ENCODE measurements at regions not wholly inside any gene's neighbourhood (a gene's known extent, or its start where the extent isn't known, plus 50 kb on each side); places are given as distances from the start of the nearest gene placed in this dataset.

DNA sequence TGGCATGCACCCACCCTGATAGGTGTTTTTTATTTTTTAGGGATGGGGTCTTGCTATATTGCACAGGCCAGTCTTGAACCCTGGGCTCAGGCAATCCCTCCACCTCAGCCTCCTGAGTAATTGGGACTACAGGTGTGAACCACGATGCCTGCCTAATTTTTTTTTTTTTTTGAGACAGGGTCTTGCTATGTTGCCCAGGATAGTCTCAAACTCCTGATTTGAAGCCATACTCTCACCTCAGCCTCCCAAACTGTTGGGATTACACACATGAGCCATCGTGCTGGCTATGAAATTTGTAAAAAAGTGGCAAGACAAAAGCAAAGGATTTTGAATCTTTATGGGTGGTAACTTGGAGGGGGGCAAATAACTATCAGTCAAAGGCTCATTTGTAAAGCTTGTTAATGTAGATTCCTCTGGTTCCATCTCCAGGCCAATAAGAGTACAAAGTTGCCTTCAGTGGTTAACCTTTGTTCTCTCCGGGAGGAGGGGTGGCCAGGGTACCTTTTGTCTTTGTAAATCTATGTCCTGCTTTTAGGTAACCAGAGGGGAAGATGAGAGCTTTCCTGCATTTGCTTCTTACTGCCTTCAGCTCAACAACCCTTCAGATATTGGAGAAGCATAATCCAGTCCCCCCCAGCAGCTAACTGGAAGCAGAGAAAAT lies 372.0 kb upstream of the JARID2 start:
- Mint-ChIP-seq H3K27ac (ENCODE audit: unreplicated experiment) (no peak overlapping the region), H3K36me3 (ENCODE audit: low read depth, unreplicated experiment) (no peaks in the 10 kb centered on the region), H3K4me1 (ENCODE audit: low read depth, unreplicated experiment) (peaks cover 14% of the 10 kb centered on the region), H3K9me3 (ENCODE audit: unreplicated experiment) (no peaks in the 10 kb centered on the region), H3K4me3 (ENCODE audit: unreplicated experiment) (no peak overlapping the region), H3K27me3 (ENCODE audit: low read depth, unreplicated experiment) (peaks cover 4% of the 10 kb centered on the region)
- DNase-seq (ENCODE audit: low read depth) (no peak), FAIRE-seq (no peak)
- no peak overlapping the region for H3K4me2 ChIP-seq (ENCODE audit: low read length)
- TF ChIP-seq, protein P1, sequence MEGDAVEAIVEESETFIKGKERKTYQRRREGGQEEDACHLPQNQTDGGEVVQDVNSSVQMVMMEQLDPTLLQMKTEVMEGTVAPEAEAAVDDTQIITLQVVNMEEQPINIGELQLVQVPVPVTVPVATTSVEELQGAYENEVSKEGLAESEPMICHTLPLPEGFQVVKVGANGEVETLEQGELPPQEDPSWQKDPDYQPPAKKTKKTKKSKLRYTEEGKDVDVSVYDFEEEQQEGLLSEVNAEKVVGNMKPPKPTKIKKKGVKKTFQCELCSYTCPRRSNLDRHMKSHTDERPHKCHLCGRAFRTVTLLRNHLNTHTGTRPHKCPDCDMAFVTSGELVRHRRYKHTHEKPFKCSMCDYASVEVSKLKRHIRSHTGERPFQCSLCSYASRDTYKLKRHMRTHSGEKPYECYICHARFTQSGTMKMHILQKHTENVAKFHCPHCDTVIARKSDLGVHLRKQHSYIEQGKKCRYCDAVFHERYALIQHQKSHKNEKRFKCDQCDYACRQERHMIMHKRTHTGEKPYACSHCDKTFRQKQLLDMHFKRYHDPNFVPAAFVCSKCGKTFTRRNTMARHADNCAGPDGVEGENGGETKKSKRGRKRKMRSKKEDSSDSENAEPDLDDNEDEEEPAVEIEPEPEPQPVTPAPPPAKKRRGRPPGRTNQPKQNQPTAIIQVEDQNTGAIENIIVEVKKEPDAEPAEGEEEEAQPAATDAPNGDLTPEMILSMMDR (IDR thresholded peaks at IDR 0.05; ENCODE audit: insufficient read depth, low read depth, low read length) = no peak
- TF ChIP-seq EZH2 (IDR thresholded peaks at IDR 0.05; ENCODE audit: insufficient read depth, low read length) = no peak
- no peaks in the 10 kb centered on the region for H3K36me3 ChIP-seq (ENCODE audit: insufficient read depth, low read length)
- H3K4me1 ChIP-seq (ENCODE audit: insufficient read depth, low read length) = peaks cover 17% of the 10 kb centered on the region
- no peak overlapping the region for H3K4me3 ChIP-seq (ENCODE audit: insufficient read depth, low read depth, low read length)
- no peaks in the 10 kb centered on the region for H4K20me1 ChIP-seq (ENCODE audit: insufficient read depth, low read length)
- no peaks in the 10 kb centered on the region for H3K9me3 ChIP-seq (ENCODE audit: insufficient read depth, low read depth, low read length)
- H3K9ac ChIP-seq (ENCODE audit: low read length) = no peak overlapping the region
- no peak overlapping the region for H2AFZ ChIP-seq (ENCODE audit: low read depth, low read length)
- no peak overlapping the region for H3K27ac ChIP-seq (ENCODE audit: low read depth, low read length)
- H3K27me3 ChIP-seq (ENCODE audit: insufficient read depth, low read length) = no peaks in the 10 kb centered on the region
- H3K79me2 ChIP-seq (ENCODE audit: insufficient read depth, low read length) = no peaks in the 10 kb centered on the region

DNA sequence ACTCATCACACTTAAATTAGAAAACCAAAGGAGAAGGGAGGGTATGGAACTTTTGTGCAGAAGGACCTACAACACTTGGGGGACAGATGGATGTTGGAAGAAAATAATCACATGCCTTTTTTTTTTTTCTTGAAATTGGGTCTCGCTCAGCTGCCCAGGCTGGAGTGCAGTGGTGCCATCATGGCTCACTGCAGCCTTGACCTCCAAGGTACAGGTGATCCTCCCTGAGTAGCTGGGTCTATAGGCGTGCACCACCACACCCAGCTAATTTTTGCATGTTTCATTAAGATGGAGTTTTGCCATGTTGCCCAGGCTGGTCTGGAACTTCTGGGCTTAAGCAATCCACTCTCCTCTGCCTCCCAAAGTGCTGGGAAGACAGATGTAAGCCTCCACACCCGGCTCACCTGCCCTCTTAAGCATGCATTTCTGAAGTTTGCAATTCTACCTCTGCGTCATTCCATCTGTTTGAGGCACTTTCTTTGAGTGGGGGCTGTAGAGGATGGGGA lies 370.8 kb upstream of the JARID2 start:
- no peak overlapping the region for H3K4me3 Mint-ChIP-seq (ENCODE audit: unreplicated experiment)
- DNase-seq (ENCODE audit: low read depth) = no peak
- no peaks in the 10 kb centered on the region for H3K9me3 Mint-ChIP-seq (ENCODE audit: unreplicated experiment)
- Histone ChIP-seq H3K27ac (ENCODE audit: low read depth, low read length) (no peak overlapping the region), H3K4me2 (ENCODE audit: low read length) (no peak overlapping the region), H3K36me3 (ENCODE audit: insufficient read depth, low read length) (no peaks in the 10 kb centered on the region), H3K9me3 (ENCODE audit: insufficient read depth, low read depth, low read length) (no peaks in the 10 kb centered on the region), H3K9ac (ENCODE audit: low read length) (no peak overlapping the region), H4K20me1 (ENCODE audit: insufficient read depth, low read length) (no peaks in the 10 kb centered on the region), H3K4me1 (ENCODE audit: insufficient read depth, low read length) (peaks cover 17% of the 10 kb centered on the region), H2AFZ (ENCODE audit: low read depth, low read length) (no peak overlapping the region), H3K79me2 (ENCODE audit: insufficient read depth, low read length) (no peaks in the 10 kb centered on the region), H3K27me3 (ENCODE audit: insufficient read depth, low read length) (no peaks in the 10 kb centered on the region), H3K4me3 (ENCODE audit: insufficient read depth, low read depth, low read length) (no peak overlapping the region)
- H3K27me3 Mint-ChIP-seq (ENCODE audit: low read depth, unreplicated experiment) = peaks cover 1% of the 10 kb centered on the region
- H3K27ac Mint-ChIP-seq (ENCODE audit: unreplicated experiment) = no peak overlapping the region
- peaks cover 14% of the 10 kb centered on the region for H3K4me1 Mint-ChIP-seq (ENCODE audit: low read depth, unreplicated experiment)
- FAIRE-seq = no peak
- H3K36me3 Mint-ChIP-seq (ENCODE audit: low read depth, unreplicated experiment) = no peaks in the 10 kb centered on the region
- TF ChIP-seq, protein P1 (IDR thresholded peaks at IDR 0.05; ENCODE audit: insufficient read depth, low read depth, low read length) = no peak
- TF ChIP-seq EZH2 (IDR thresholded peaks at IDR 0.05; ENCODE audit: insufficient read depth, low read length) = no peak

DNA sequence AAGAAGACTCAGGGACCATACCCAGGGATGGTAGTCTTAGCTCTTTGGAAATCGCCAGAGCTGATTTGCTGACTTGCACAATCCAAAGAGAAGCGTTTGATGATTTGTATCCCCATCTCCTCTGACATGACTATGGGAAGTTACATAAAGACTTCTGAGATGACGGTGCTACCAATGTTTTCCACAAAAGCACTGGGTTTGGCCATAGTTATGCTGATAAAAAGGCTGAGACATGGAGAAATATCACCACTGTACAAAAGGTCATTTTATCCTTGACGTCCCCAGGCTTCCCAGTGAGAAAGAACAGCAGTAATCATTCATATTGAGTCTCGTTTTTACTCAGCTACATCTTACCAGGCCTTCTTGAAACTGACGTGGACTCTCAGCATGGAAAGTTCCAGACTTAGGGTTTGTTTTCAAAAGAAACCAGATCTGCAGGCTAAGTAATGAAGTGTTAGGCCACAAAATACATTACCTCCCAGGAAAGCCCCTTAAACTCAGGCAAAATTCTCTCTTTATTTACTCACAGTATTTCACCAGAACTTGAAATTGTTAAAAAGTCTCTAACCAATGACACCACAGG lies 370.3 kb upstream of the JARID2 start:
- H3K27ac ChIP-seq (ENCODE audit: low read depth, low read length) = no peak overlapping the region
- peaks cover 17% of the 10 kb centered on the region for H3K4me1 ChIP-seq (ENCODE audit: insufficient read depth, low read length)
- H2AFZ ChIP-seq (ENCODE audit: low read depth, low read length) = no peak overlapping the region
- Mint-ChIP-seq H3K4me3 (ENCODE audit: unreplicated experiment) (no peak overlapping the region), H3K36me3 (ENCODE audit: low read depth, unreplicated experiment) (no peaks in the 10 kb centered on the region), H3K27me3 (ENCODE audit: low read depth, unreplicated experiment) (no peaks in the 10 kb centered on the region), H3K9me3 (ENCODE audit: unreplicated experiment) (no peaks in the 10 kb centered on the region), H3K27ac (ENCODE audit: unreplicated experiment) (no peak overlapping the region), H3K4me1 (ENCODE audit: low read depth, unreplicated experiment) (peaks cover 14% of the 10 kb centered on the region)
- H3K4me2 ChIP-seq (ENCODE audit: low read length) = no peak overlapping the region
- H4K20me1 ChIP-seq (ENCODE audit: insufficient read depth, low read length) = no peaks in the 10 kb centered on the region
- FAIRE-seq (no peak), DNase-seq (ENCODE audit: low read depth) (no peak)
- H3K27me3 ChIP-seq (ENCODE audit: insufficient read depth, low read length) = no peaks in the 10 kb centered on the region
- H3K79me2 ChIP-seq (ENCODE audit: insufficient read depth, low read length) = no peaks in the 10 kb centered on the region
- no peak overlapping the region for H3K4me3 ChIP-seq (ENCODE audit: insufficient read depth, low read depth, low read length)
- TF ChIP-seq EZH2 (IDR thresholded peaks at IDR 0.05; ENCODE audit: insufficient read depth, low read length) = no peak
- TF ChIP-seq, protein P1 (IDR thresholded peaks at IDR 0.05; ENCODE audit: insufficient read depth, low read depth, low read length) = no peak
- H3K9me3 ChIP-seq (ENCODE audit: insufficient read depth, low read depth, low read length) = no peaks in the 10 kb centered on the region
- no peaks in the 10 kb centered on the region for H3K36me3 ChIP-seq (ENCODE audit: insufficient read depth, low read length)
- H3K9ac ChIP-seq (ENCODE audit: low read length) = no peak overlapping the region
